ENCODE measurements at regions not wholly inside any gene's neighbourhood (a gene's known extent, or its start where the extent isn't known, plus 50 kb on each side); places are given as distances from the start of the nearest gene placed in this dataset.

DNA sequence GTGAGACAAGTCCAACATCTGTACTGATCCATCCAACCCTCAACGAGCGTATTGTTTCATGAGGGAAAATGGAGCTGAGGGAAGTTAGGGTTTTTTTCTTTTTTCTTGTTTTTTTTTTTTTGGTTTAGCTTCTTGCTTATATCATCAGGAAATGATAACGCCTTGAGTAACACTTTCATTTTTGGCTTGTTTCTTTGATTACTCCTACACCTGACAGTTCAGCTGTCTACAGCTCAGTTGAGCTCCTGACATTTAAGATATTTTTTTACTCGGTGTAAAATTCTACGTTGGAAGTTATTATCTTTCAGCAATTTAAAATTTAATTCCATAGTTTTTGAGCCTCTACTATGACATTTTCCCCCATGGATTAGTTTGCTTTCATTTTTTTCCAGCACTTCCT is 691.0 kb upstream of the HTR2C start:
- TF ChIP-seq SUZ12 (IDR thresholded peaks at IDR 0.05; ENCODE audit: extremely low read depth, insufficient read depth, insufficient read length) (no peak), ZNF274 (IDR thresholded peaks at IDR 0.05; ENCODE audit: low read depth, low read length) (no peak), YY1 (IDR thresholded peaks at IDR 0.05; ENCODE audit: insufficient read depth, insufficient read length) (no peak)
